Brain microvascular endothelial cell (primary cell): ENCODE measurements at regions not wholly inside any gene's neighbourhood (a gene's known extent, or its start where the extent isn't known, plus 50 kb on each side); places are given as distances from the start of the nearest gene placed in this dataset.

ENCODE experiments used
- DNase-seq: peaks from one replicate; pipeline ENCODE4 v3.0.0-alpha.2; 2020
- H3K27ac ChIP-seq: fragments of 250-450 bp; sonication (Bioruptor Pico); 2 replicates; pipeline ENCODE4 v1.5.1; 2020; ENCODE audit warnings: mild to moderate bottlenecking, moderate library complexity
- H3K27me3 ChIP-seq: fragments of 250-450 bp; sonication (Bioruptor Pico); replicated peaks from 2 replicates; pipeline ENCODE4 v1.5.1; 2020; ENCODE audit warnings: mild to moderate bottlenecking
- H3K36me3 ChIP-seq: fragments of 250-450 bp; sonication (Bioruptor Pico); replicated peaks from 2 replicates; pipeline ENCODE4 v1.5.1; 2020; ENCODE audit warnings: mild to moderate bottlenecking
- H3K4me3 ChIP-seq: 2 replicates; pipeline ENCODE4 v1.5.1; 2011; ENCODE audit warnings: low read depth, mild to moderate bottlenecking, control low read depth, low read length, moderate library complexity
- in situ Hi-C: cut with HindIII; loops from 2 replicates; pipeline ENCODE4 v1.10.0; 2017; ENCODE audit warnings: low sequenced_read_pairs, low pct_ligation_motif_present
- TF ChIP-seq, protein P1 (sequence below): IDR thresholded peaks from 2 replicates; pipeline ENCODE4 v1.5.1; 2011; ENCODE audit warnings: low read depth, mild to moderate bottlenecking, moderate library complexity, low read length, control low read depth, inconsistent platforms; ENCODE audit errors: missing control alignments

DNA sequence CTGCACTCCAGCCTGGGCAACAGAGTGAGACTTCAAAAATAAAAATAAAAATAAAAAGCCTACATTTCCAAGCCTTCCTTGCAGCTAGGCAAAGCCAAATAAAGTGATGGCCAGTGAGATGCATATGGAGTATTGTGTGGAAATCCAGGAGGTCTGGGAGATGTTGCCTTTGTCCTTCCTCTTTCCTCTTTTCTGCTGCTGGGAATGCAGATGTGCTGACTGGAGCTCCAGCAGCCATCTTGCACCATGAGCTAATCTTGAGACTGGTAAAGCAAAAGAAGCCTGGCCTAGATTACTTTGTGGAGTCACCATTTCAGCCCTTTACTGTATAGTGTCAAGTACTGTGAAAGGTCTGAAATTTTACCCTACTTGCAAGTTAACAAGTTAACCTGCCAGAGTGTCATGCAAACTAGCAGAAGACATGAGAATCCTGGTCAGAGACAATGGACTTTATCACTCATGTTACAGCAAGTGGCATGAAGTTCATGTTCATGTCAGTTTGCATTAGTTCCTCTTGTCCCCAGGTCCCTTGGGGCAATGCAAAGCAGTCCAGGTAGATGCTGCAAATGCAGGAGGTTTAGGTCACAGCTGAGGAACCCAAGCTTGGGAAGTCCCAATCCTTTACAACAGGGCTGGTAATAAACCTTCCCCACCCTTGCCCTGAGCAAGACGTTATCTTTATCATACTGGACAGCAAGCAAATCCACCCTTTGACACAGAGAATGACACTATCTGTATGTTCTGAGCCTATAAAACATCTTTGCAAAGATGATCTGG is 103.1 kb downstream of the TLE3 start:
- Histone ChIP-seq H3K27me3 (peaks cover 24% of the 10 kb centered on the region), H3K27ac (no peak overlapping the region), H3K4me3 (no peak overlapping the region), H3K36me3 (no peaks in the 10 kb centered on the region)
- in situ Hi-C loops, result no loop called here
- no peak for DNase-seq
- TF ChIP-seq, protein P1, sequence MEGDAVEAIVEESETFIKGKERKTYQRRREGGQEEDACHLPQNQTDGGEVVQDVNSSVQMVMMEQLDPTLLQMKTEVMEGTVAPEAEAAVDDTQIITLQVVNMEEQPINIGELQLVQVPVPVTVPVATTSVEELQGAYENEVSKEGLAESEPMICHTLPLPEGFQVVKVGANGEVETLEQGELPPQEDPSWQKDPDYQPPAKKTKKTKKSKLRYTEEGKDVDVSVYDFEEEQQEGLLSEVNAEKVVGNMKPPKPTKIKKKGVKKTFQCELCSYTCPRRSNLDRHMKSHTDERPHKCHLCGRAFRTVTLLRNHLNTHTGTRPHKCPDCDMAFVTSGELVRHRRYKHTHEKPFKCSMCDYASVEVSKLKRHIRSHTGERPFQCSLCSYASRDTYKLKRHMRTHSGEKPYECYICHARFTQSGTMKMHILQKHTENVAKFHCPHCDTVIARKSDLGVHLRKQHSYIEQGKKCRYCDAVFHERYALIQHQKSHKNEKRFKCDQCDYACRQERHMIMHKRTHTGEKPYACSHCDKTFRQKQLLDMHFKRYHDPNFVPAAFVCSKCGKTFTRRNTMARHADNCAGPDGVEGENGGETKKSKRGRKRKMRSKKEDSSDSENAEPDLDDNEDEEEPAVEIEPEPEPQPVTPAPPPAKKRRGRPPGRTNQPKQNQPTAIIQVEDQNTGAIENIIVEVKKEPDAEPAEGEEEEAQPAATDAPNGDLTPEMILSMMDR, result no peak

GRCh38 chr15:69996321-69997160 is 101.2 kb downstream of the TLE3 start:
- in situ Hi-C loops, result no loop called here
- H3K27me3 ChIP-seq, result peaks cover 12% of the 10 kb centered on the region
- TF ChIP-seq, protein P1, result no peak
- H3K4me3 ChIP-seq, result no peak overlapping the region
- H3K36me3 ChIP-seq, result no peaks in the 10 kb centered on the region
- no peak for DNase-seq
- H3K27ac ChIP-seq, result no peak overlapping the region

DNA sequence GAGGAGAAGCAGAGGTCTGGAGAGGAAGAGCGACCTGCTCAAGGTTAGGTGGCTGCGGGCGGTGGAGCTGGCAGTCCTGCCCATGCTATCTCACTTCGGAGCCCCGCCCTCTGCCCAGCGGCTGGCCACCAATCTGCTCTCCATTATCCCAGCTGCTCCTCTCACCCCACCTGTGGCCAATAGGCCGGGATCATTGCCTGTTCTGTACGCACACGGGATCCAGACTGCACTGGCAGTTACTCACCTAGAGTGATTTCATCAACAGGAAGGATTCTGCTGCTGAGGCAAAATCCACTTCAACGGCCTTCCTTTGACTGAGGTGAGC is 100.6 kb downstream of the TLE3 start:
- Histone ChIP-seq H3K4me3 (no peak overlapping the region), H3K36me3 (no peaks in the 10 kb centered on the region), H3K27me3 (peaks cover 6% of the 10 kb centered on the region), H3K27ac (no peak overlapping the region)
- in situ Hi-C loops, result no loop called here
- TF ChIP-seq, protein P1, result no peak
- no peak for DNase-seq
